GM18502 (cell line): ENCODE measurements at regions not wholly inside any gene's neighbourhood (a gene's known extent, or its start where the extent isn't known, plus 50 kb on each side); places are given as distances from the start of the nearest gene placed in this dataset.

ENCODE experiments used
- ATAC-seq: cut with Tn5 transposase; IDR thresholded peaks from one replicate; pipeline ENCODE4 v1.9.1; 2021; ENCODE audit warnings: mild to moderate bottlenecking; ENCODE audit not compliant: unreplicated experiment, poor library complexity

- ATAC-seq, result no peak
Measured at GRCh38 chr12:107957459-107957858, 171.6 kb upstream of the WSCD2 start.

- no peak for ATAC-seq
Measured at GRCh38 chr12:107963635-107964034, 165.5 kb upstream of the WSCD2 start.

- ATAC-seq, result no peak
Measured at GRCh38 chr12:107967170-107967569, 161.9 kb upstream of the WSCD2 start.

DNA sequence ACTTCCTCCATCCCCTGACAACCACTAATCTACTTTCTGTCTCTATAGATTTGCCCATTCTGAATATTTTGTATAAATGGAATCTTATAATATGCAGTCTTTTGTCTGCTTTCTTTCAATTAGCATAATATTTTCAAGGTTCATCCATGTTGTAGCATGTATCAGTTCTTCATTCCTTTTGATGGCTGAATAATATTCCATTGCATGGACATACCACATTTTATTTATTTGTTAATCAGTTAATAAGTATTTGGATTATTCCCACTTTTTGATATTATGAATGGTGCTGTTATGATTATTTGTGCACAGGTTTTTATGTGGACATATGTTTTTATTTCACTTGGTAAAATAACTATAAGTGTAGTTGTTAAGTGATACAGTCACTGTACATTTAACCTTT, 155.1 kb upstream of the WSCD2 start:
- no peak for ATAC-seq

DNA sequence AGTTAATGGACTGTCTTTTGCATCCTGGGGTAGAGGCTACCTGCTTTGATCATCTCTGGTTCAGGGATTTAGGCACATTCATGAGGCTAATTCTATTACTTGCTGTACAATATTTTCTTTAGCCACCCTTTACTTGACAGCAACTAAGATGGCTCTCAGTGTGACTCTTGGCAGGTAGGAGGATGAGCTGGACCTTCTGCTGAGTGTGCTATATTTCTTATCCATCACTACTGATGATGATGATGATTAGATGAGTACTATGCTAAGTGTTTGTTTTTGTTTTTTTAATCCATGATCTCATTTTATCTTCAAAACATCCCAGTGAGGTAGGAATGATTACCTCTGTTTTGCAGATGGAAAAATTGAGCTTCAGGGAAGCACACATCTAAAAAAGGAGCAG, 152.8 kb upstream of the WSCD2 start:
- ATAC-seq, result no peak

- no peak for ATAC-seq
Measured at GRCh38 chr12:107978201-107978600, 150.9 kb upstream of the WSCD2 start.

- no peak for ATAC-seq
Measured at GRCh38 chr12:107978641-107979040, 150.4 kb upstream of the WSCD2 start.

- ATAC-seq, result no peak
Measured at GRCh38 chr12:107983756-107984472, 145.2 kb upstream of the WSCD2 start.

DNA sequence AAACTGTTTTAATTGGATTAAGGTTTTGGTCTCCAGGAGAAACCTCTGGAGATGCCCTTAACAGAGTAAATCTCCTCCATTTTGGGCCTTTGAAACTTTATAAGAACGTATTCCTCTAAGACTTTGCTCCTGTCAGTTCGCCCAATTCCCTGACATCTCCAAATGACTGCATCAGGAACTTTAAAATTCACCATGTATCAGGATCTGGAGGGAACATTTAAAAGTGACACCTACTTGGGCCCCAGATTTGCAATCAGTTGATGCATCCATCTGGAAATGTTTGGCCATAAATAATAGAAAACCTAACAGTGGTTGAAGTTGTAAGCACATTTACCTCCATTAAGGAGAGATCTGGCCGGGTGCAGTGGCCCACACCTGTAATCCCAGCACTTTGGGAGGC, 144.1 kb upstream of the WSCD2 start:
- no peak for ATAC-seq

- no peak for ATAC-seq
Measured at GRCh38 chr12:107986183-107986582, 142.9 kb upstream of the WSCD2 start.

GRCh38 chr12:107990325-107990724, 138.8 kb upstream of the WSCD2 start:
- ATAC-seq, result no peak

GRCh38 chr12:107992029-107992428, 137.1 kb upstream of the WSCD2 start:
- ATAC-seq, result no peak

- no peak for ATAC-seq
Measured at GRCh38 chr12:107992870-107993451, 136.1 kb upstream of the WSCD2 start.

- ATAC-seq, result no peak
Measured at GRCh38 chr12:107998863-107999262, 130.2 kb upstream of the WSCD2 start.

DNA sequence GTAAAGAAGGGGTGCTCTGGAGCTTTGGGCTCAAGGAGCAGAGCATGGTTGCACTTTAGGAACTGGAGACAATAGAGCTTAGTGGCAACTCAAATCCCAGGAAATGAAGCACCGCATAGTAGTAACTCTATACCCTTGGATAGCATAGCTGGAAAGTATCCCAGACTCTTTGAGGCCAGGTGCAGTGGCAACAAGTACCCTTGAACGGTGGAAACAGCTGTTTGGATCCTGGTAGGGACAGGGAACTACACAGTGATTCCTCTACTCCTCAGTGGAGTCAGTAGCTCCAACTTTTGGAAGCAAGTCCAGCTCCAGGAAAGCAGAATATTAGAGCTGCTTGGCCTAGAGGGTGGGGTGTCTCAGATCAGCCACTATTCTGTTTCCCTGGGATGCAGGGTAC, 129.0 kb upstream of the WSCD2 start:
- no peak for ATAC-seq

- no peak for ATAC-seq
Measured at GRCh38 chr12:108004319-108004718, 124.8 kb upstream of the WSCD2 start.

GRCh38 chr12:108008163-108008905, 120.8 kb upstream of the WSCD2 start:
- ATAC-seq, result no peak

- no peak for ATAC-seq
Measured at GRCh38 chr12:108009442-108010070, 119.5 kb upstream of the WSCD2 start.

GRCh38 chr12:108016022-108016564, 113.0 kb upstream of the WSCD2 start:
- ATAC-seq, result no peak

DNA sequence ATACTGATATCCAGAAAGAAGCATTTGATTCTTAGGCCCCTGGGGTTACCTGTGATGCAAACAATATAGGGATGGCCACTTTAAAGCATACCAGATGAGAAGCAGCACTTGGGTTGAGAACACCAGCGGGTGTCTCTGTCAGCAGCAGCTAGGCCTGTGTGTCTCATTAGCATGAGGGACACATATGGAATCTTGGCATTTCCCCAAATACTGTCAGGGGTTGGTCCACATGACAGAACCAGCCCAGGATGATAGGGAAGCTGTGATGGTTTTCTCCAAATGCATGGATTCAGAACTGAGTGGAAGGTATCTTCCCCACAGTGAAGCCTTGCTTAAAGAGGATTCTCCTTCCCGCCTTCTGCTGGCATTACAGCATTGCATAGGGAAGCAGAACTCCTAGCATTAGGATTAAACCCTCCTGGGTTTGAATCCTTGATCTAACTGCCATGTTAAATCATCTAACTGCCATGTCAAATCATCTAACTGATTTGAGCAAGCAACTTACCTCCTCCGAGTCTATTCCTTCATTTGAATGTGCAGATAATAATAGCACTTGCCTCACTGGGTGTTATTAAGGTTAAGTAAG, 111.5 kb upstream of the WSCD2 start:
- no peak for ATAC-seq
